Esophagus squamous epithelium (tissue), 5 donors: ENCODE measurements at regions not wholly inside any gene's neighbourhood (a gene's known extent, or its start where the extent isn't known, plus 50 kb on each side); places are given as distances from the start of the nearest gene placed in this dataset.

Source experiments
- DNase-seq: peaks from one replicate; lab custom pipeline; 2025; lab: John Stamatoyannopoulos, UW
- H3K27ac ChIP-seq, 4 donors: fragments of 200-600 bp; sonication (generic); one replicate each; pipeline ENCODE4 v1.5.1; 2016 to 2019; ENCODE audit warnings: mild to moderate bottlenecking in 1 of 4
- H3K27me3 ChIP-seq, 4 donors: fragments of 200-600 bp; sonication (generic); 1 replicate in 3 of 4; 2 replicates in 1 of 4; pipeline versions ENCODE4 v1.5.1 to v1.6.0; 2017 to 2021; ENCODE audit warnings: antibody characterized with exemption in 1 of 4
- H3K36me3 ChIP-seq, 3 donors: fragments of 200-600 bp; sonication (generic); one replicate each; pipeline ENCODE4 v1.5.1; 2016 to 2019
- H3K4me1 ChIP-seq, 3 donors: fragments of 200-600 bp; sonication (generic); one replicate each; pipeline ENCODE4 v1.5.1; 2017 to 2019
- H3K4me3 ChIP-seq, 4 donors: fragments of 200-600 bp; sonication (generic); 1 replicate in 3 of 4; 2 replicates in 1 of 4; pipeline ENCODE4 v1.5.1; 2016 to 2019; ENCODE audit warnings: mild to moderate bottlenecking in 2 of 4, moderate library complexity in 1 of 4
- H3K9me3 ChIP-seq, 3 donors: fragments of 200-600 bp; sonication (generic); one replicate each; pipeline ENCODE4 v1.5.1; 2016 to 2019
- POLR2A ChIP-seq, 4 donors: fragments of 450-650 bp; IDR thresholded peaks; one replicate each; pipeline ENCODE4 v1.6.1; 2017; ENCODE audit warnings: antibody characterized with exemption in 4 of 4, mild to moderate bottlenecking in 4 of 4, moderate library complexity in 3 of 4
- WGBS, 2 donors: methylation state at CpG; one replicate each; pipeline ENCODE4 v1.1.5; 2018; 5-methylcytosine and 5-hydroxymethylcytosine counted together
- intact Hi-C: fragments of 100-400 bp; cut with DNase I; formaldehyde crosslinking; loops from one replicate; pipeline ENCODE4 v1.15.0; 2022
- TF ChIP-seq, protein P1 (sequence below), 6 experiments: fragments of 450-650 bp in 4 of 6; fragments of 200-600 bp in 2 of 6; sonication (generic) in 2 of 6; IDR thresholded peaks; one replicate each; pipeline ENCODE4 v1.5.1; 2016 to 2019; ENCODE audit warnings: antibody characterized with exemption in 6 of 6, mild to moderate bottlenecking in 4 of 6, moderate library complexity in 4 of 6
- donor health status: DM: yes; HTN: yes; CAD: no.

DNA sequence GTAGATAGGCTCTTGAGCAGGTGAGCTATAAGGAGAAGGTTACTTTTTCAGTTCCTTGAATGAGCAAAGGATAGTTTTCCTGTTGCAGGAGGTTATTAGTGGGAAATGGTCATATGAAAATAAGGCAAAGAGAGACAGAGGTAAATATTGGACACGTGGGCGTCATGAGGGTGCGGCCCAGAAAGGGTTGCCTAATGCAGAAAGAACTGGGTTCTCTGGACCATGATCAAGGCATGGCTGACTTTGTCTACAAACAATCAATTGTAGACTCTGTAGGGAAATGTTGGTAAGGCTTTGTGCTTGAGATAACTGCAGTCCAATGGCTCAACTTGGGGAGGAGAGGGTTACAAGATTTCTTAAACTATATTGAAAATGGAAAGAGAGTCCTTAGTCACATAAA lies 585.8 kb downstream of the BCL11A start:
- Histone ChIP-seq H3K27me3 (no peaks in the 10 kb centered on the region), H3K36me3 (no peaks in the 10 kb centered on the region), H3K9me3 (no peaks in the 10 kb centered on the region), H3K27ac (no peak overlapping the region), H3K4me1 (no peaks in the 10 kb centered on the region), H3K4me3 (no peak overlapping the region)
- DNase-seq: no peak
- intact Hi-C loops: no loop called here
- TF ChIP-seq, protein P1, sequence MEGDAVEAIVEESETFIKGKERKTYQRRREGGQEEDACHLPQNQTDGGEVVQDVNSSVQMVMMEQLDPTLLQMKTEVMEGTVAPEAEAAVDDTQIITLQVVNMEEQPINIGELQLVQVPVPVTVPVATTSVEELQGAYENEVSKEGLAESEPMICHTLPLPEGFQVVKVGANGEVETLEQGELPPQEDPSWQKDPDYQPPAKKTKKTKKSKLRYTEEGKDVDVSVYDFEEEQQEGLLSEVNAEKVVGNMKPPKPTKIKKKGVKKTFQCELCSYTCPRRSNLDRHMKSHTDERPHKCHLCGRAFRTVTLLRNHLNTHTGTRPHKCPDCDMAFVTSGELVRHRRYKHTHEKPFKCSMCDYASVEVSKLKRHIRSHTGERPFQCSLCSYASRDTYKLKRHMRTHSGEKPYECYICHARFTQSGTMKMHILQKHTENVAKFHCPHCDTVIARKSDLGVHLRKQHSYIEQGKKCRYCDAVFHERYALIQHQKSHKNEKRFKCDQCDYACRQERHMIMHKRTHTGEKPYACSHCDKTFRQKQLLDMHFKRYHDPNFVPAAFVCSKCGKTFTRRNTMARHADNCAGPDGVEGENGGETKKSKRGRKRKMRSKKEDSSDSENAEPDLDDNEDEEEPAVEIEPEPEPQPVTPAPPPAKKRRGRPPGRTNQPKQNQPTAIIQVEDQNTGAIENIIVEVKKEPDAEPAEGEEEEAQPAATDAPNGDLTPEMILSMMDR (IDR thresholded peaks at IDR 0.05): no peak
- no peak for TF ChIP-seq POLR2A (IDR thresholded peaks at IDR 0.05)
- WGBS, 2 donors: 88 to 96% methylated on average over 3 of the region's 3 CpGs

DNA sequence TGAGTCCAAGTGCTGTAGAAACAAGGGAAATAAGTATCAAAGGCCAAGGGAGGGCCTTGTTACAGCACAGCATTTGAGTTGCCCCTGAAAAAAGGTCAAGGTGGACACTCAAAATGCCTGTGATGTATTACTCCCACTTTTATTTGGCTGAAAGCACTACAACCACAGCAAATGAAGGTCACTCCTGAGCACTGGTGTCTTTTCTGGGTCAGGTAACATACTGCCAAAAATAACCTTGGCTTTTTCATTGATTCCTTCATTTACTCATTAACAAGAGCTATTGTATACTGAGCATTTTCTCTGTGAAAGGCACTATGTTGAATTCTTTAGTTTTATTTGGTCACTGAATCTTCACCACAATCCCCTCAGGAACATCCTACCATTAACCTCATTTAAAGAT lies 590.3 kb downstream of the BCL11A start:
- H3K4me1 ChIP-seq: no peaks in the 10 kb centered on the region
- H3K4me3 ChIP-seq: no peak overlapping the region
- TF ChIP-seq POLR2A (IDR thresholded peaks at IDR 0.05): no peak
- TF ChIP-seq, protein P1 (IDR thresholded peaks at IDR 0.05): no peak
- no peaks in the 10 kb centered on the region for H3K36me3 ChIP-seq
- no peak overlapping the region for H3K27ac ChIP-seq
- DNase-seq: no peak
- H3K9me3 ChIP-seq: no peaks in the 10 kb centered on the region
- intact Hi-C loops: no loop called here
- H3K27me3 ChIP-seq: no peaks in the 10 kb centered on the region

DNA sequence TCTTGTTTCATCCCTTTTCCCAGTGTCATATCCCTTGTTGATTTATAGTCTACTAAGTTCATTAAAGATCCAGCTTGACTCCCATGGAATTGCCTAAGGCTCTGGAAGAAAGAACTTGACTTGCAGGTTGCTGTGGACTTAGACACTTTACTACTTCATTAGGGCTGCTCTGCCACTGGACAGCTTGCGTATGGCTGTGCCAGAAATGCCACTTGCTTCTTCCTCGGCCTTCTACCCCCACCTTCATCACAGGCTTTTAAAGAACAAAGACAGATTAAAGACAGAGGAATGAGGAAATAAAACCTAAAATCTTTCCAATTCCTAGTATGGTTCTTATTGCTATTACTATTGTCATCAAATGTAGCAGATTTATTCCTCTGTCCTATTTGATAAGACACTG lies 591.7 kb downstream of the BCL11A start:
- H3K4me1 ChIP-seq: no peaks in the 10 kb centered on the region
- no peak overlapping the region for H3K4me3 ChIP-seq
- intact Hi-C loops: no loop called here
- H3K36me3 ChIP-seq: no peaks in the 10 kb centered on the region
- TF ChIP-seq, protein P1 (IDR thresholded peaks at IDR 0.05): no peak
- no peak for TF ChIP-seq POLR2A (IDR thresholded peaks at IDR 0.05)
- no peaks in the 10 kb centered on the region for H3K27me3 ChIP-seq
- no peak for DNase-seq
- H3K27ac ChIP-seq: no peak overlapping the region
- WGBS, 2 donors: 44 to 58% methylated on average over 2 of the region's 2 CpGs
- no peaks in the 10 kb centered on the region for H3K9me3 ChIP-seq

DNA sequence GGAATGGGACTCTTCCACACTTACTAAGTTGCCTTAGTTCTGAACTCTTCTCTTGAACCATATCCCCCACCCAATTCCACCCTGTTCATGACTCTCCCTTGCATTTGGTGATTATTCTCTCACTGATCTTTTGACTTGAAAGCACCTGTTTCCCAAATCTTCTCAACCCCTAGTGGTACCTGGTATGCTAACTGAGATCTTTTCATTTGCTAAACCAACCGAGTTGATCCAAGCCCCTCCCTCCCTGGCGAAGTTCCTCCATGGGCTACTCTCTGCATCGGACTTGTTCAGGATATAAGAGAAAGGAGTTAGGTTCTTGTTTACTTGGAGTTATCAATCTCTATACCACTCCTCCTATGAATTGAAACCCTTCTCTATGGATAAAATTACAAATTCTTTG lies 593.5 kb downstream of the BCL11A start:
- intact Hi-C loops: no loop called here
- no peaks in the 10 kb centered on the region for H3K27me3 ChIP-seq
- no peaks in the 10 kb centered on the region for H3K9me3 ChIP-seq
- no peak overlapping the region for H3K27ac ChIP-seq
- DNase-seq: no peak
- 62 to 68% methylated on average over 2 to 3 of the region's 3 CpGs for WGBS, 2 donors
- H3K36me3 ChIP-seq: no peaks in the 10 kb centered on the region
- no peak overlapping the region for H3K4me3 ChIP-seq
- no peaks in the 10 kb centered on the region for H3K4me1 ChIP-seq
- TF ChIP-seq, protein P1 (IDR thresholded peaks at IDR 0.05): no peak
- no peak for TF ChIP-seq POLR2A (IDR thresholded peaks at IDR 0.05)

DNA sequence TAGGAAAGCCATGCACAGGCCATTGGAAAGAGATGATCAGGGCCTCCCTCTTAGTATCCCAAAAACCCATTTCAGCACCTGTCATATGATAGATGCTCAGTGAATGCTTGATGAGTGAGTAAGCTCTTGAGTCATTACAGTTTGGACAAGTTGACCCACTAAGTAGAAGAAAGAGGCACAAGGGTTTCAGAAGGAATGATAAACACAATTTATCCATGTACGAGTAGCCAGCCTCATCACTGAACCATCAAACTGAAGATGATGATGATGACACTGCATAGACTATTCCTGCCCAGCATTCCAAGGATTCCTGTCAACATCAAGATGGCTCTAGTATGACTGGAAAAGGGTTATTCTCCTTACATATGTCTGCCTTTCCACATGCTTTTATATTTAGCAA lies 596.0 kb downstream of the BCL11A start:
- no peak overlapping the region for H3K4me3 ChIP-seq
- H3K9me3 ChIP-seq: no peaks in the 10 kb centered on the region
- no peaks in the 10 kb centered on the region for H3K4me1 ChIP-seq
- H3K36me3 ChIP-seq: no peaks in the 10 kb centered on the region
- intact Hi-C loops: no loop called here
- DNase-seq: no peak
- TF ChIP-seq, protein P1 (IDR thresholded peaks at IDR 0.05): no peak
- no peak for TF ChIP-seq POLR2A (IDR thresholded peaks at IDR 0.05)
- no peaks in the 10 kb centered on the region for H3K27me3 ChIP-seq
- H3K27ac ChIP-seq: no peak overlapping the region
- WGBS, 2 donors: 70 to 76% methylated on average over 1 of the region's 1 CpG
